GM12864 (cell line): ENCODE measurements at regions not wholly inside any gene's neighbourhood (a gene's known extent, or its start where the extent isn't known, plus 50 kb on each side); places are given as distances from the start of the nearest gene placed in this dataset.

ENCODE experiments used
- DNase-seq: peaks from one replicate; pipeline ENCODE4 v3.0.0-alpha.2; 2011; ENCODE audit warnings: low read depth
- H3K4me3 ChIP-seq: 2 replicates; pipeline ENCODE4 v1.5.1; 2011; ENCODE audit warnings: mild to moderate bottlenecking, low read depth, low read length, control low read depth
- TF ChIP-seq, protein P1 (sequence below): IDR thresholded peaks from 2 replicates; pipeline ENCODE4 v1.5.1; 2011; ENCODE audit warnings: low read depth, mild to moderate bottlenecking, moderate library complexity, low read length, control low read depth, inconsistent platforms; ENCODE audit errors: missing control alignments

DNA sequence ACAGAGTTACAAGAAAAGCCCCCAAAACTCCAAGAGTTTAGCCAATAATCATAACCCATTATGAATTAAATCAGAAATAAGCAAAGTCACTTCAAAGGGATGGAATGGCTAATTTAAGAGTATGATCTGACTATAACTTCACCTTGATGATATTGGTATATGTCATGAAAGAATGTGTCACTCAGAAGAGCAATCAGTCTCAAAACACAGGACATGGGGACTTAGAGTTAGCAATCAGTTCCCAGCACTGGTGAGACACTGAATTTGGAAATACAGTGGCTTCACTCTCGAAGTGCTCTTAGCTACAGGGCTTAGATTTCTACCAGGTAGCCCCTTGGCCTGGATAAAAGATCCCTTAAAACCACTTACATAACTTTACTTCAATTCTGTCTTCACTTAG is 65.7 kb upstream of the EXOC1L start:
- TF ChIP-seq, protein P1, sequence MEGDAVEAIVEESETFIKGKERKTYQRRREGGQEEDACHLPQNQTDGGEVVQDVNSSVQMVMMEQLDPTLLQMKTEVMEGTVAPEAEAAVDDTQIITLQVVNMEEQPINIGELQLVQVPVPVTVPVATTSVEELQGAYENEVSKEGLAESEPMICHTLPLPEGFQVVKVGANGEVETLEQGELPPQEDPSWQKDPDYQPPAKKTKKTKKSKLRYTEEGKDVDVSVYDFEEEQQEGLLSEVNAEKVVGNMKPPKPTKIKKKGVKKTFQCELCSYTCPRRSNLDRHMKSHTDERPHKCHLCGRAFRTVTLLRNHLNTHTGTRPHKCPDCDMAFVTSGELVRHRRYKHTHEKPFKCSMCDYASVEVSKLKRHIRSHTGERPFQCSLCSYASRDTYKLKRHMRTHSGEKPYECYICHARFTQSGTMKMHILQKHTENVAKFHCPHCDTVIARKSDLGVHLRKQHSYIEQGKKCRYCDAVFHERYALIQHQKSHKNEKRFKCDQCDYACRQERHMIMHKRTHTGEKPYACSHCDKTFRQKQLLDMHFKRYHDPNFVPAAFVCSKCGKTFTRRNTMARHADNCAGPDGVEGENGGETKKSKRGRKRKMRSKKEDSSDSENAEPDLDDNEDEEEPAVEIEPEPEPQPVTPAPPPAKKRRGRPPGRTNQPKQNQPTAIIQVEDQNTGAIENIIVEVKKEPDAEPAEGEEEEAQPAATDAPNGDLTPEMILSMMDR, result no peak
- no peak for DNase-seq
- H3K4me3 ChIP-seq, result no peak overlapping the region

DNA sequence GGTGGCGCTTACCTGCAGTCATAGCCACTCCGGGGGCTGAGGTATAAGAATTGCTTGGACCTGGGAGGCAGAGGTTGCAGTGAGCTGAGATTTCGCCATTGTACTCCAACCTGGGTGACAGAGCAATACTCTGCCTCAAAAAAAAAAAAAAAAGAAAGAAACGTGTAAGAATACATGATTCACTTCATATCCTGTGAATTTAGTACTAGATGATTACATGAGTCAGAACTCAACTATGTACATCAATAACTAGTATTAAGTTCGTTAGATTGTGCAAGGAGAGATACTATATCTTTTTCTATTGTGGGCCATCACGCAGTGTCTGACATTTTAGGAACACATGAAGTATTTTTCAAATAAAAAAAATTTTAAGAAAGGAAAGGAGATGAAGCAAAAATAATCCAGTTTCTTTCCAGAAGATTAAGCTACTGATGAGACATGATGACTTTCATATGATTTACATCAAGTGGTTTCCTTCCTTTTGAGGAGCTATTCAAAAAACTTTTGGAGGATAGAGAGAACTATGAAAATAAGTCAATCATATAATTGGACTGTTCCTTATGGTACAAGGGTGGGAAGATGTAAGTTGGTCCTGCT is 64.7 kb upstream of the EXOC1L start:
- TF ChIP-seq, protein P1, result no peak
- no peak for DNase-seq
- H3K4me3 ChIP-seq, result no peak overlapping the region

DNA sequence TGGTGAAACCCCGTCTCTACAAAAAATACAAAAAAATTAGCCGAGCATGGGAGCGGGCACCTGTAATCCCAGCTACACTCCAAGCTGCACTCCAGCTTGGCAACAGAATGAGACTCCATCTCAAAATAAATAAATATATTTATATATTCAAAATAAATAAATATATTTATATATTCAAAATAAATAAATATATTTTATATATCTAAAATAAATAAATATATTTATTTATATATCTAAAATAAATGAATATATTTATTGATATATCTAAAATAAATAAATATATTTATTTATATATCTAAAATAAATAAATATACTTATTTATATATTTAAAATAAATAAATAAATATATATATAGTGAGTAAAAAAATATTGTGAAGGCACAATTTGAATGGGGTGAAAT is 63.4 kb upstream of the EXOC1L start:
- TF ChIP-seq, protein P1, result no peak
- no peak overlapping the region for H3K4me3 ChIP-seq
- DNase-seq, result no peak

DNA sequence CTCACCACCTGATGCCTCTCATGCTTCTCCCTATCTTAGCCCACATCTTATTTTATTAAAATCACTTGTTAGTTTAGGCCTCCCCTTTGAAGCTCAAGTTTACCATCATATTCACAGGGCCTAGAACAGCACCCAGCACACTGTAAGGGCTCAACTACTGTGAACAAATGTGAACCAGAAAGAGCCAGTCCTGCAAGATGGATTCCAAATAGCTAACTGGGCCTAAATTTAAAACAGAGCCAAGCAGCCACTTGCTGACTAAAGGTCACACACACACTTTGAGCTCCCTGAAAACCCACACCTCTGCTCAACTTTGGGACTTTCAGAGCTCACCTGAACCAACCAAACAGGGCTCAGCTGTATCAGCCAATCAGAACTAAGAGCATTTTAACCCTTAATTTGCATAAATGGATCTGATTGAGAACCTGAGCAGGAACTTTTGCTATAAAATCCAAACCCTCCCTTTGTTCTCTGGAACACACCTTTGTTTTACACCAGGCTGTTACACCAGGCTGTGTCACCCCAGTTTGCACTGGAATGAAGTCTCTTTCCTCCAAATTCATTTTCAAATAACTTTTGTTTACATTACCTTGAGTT is 62.1 kb upstream of the EXOC1L start:
- H3K4me3 ChIP-seq, result no peak overlapping the region
- DNase-seq, result no peak
- TF ChIP-seq, protein P1, result no peak

DNA sequence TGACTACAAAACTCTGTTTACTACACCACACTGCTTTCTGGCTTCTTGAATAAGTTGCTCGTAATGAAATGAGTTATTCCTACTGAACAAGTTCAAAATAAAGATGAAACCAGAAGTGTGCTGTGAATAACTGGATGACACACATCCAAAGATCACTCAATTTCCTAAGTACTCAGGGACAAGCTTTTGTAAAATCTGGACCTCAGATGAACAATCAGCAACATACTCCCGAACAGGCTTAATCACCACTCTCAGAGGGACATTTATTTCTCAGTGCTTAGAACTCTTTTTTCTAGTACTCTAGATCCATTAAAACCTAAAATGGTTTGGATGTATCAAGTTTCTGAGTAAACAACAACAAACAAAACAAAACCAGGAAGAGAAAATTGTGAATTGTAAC is 61.5 kb upstream of the EXOC1L start:
- TF ChIP-seq, protein P1, result no peak
- no peak for DNase-seq
- H3K4me3 ChIP-seq, result no peak overlapping the region

DNA sequence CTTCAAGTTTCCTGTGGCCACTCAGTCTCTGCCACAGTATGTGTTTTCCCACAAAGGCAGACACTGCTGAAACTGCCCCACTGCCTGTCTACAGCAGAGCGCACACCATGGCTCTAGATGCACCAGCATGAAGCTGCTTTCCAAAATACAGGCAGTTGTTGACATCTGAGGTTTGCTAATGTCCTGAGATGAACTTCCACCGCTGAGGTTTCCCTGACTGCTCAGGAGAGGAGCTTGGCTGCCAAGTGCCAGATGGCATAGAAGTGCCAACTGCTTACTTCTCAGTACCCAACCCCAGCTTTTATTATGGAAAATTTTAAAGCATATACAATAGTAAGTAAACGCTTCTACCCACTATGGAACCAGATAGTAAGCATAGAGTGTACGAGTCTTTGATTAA is 61.0 kb upstream of the EXOC1L start:
- no peak for DNase-seq
- TF ChIP-seq, protein P1, result no peak
- no peak overlapping the region for H3K4me3 ChIP-seq

DNA sequence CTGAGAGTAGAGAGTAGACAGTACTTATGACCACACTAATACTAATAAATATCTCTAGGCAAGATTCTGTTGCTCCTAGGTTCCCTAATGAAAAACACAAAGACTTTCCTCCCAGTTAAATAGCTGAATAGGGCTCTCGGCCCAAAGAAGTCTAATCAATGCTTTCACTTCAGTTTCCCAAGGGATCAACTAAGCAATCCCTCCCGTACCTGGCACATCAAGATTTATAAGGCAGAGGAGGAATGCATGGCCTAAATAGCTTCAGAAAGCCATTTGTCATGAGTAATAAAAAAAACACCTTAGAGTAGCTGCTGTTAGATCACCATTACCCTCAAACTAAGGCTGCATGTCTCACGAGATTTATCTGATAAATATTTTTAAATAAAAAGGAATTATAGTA is 56.8 kb upstream of the EXOC1L start:
- TF ChIP-seq, protein P1, result no peak
- DNase-seq, result no peak
- H3K4me3 ChIP-seq, result no peak overlapping the region
